COLO668 (cell line): ENCODE measurements at regions not wholly inside any gene's neighbourhood (a gene's known extent, or its start where the extent isn't known, plus 50 kb on each side); places are given as distances from the start of the nearest gene placed in this dataset.

Experiments
- DNase-seq: peaks from one replicate; lab custom pipeline; 2025; ENCODE audit not compliant: unreplicated experiment; lab: John Stamatoyannopoulos, UW

GRCh38 chr2:37858400-37858711 is 66.7 kb upstream of the RMDN2 start:
- DNase-seq = no peak

DNA sequence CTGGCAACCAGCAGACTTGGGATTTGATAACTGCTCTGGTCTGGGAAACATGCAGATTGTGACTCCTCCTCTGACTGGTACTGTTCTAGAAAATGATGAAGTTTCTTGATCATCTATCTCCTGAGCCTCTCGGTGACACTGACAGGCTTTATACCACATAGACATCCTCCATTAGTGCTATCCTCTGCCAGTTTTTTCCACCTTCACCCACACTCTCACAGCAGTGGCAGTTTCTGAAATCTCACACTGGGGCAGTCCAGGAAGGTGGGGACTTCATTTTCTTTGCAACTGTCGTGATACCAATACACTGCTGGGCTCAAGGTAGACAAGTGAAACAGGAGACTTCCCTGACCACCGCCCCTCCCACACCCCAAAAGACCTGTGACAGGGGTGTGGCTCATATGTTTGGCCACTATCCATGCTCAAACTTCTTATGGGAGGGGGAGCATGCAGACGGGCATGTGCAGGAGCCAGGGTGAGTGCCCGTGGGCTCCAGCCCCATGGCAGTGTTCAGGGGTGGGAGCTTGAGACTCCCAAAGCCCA is 66.3 kb upstream of the RMDN2 start:
- DNase-seq = no peak

DNA sequence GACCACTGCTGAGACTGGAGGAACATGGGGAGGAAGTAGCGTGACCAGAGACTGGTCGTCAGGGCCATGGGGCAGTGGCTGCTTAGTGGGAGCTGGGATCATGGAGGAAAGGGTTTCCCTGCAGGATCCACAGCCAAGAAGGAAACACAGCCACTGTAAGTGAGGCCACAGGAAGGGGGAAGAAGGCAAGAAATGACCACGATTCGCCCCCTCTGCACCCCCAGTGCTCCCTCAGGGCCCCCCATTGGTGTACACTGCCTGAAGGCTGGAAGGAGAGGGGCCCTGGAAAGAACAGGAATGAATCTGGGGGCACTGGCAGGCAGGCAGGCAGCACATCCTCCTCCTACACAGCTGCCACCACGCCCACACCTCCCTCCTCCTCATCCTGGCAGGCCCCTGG is 62.5 kb upstream of the RMDN2 start:
- no peak for DNase-seq

DNA sequence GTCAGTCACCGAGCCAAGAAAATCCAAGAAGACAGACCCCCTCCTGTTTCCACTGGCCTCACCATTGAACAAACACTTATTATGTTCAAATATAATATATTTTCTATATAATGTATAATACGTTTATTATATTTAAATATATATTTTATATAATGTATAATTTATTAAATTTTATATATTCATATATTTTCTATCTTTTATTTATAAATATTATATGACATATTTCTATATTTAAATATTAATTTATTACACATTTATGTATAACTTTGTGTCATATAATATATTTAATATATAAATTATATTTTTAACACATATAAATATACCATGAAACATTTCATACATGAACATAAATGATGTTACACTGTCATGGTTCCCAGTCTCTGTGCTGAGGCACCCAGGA is 60.9 kb upstream of the RMDN2 start:
- no peak for DNase-seq

- DNase-seq = no peak
These were observed 59.4 kb upstream of the RMDN2 start for GRCh38 chr2:37865640-37866039.

GRCh38 chr2:37866171-37866934 is 58.7 kb upstream of the RMDN2 start:
- no peak for DNase-seq

DNA sequence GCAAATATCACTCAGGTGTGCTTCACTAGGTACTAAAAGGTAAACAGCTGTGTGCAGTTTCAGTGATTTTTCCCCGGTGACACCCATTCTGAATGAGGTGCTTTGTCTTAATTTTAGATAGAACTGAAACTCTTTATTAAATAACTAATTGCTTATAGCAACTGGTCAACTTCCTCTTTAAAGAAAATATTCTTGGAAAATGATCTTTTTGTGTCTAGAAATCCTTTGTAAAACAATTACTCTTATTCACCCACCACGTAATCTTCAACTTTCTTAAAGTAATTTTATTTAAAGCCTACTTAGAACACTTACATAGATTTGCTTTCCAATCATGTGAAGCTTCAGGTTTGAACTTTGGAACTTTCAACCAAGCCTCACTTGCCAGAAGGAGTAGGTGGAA is 57.9 kb upstream of the RMDN2 start:
- DNase-seq = no peak

GRCh38 chr2:37868866-37869265 is 56.2 kb upstream of the RMDN2 start:
- DNase-seq = no peak

- DNase-seq = no peak
These were observed 55.8 kb upstream of the RMDN2 start for GRCh38 chr2:37869304-37869703.

- no peak for DNase-seq
These were observed 55.3 kb upstream of the RMDN2 start for GRCh38 chr2:37869771-37870170.

GRCh38 chr2:37870829-37871228 is 54.3 kb upstream of the RMDN2 start:
- no peak for DNase-seq

DNA sequence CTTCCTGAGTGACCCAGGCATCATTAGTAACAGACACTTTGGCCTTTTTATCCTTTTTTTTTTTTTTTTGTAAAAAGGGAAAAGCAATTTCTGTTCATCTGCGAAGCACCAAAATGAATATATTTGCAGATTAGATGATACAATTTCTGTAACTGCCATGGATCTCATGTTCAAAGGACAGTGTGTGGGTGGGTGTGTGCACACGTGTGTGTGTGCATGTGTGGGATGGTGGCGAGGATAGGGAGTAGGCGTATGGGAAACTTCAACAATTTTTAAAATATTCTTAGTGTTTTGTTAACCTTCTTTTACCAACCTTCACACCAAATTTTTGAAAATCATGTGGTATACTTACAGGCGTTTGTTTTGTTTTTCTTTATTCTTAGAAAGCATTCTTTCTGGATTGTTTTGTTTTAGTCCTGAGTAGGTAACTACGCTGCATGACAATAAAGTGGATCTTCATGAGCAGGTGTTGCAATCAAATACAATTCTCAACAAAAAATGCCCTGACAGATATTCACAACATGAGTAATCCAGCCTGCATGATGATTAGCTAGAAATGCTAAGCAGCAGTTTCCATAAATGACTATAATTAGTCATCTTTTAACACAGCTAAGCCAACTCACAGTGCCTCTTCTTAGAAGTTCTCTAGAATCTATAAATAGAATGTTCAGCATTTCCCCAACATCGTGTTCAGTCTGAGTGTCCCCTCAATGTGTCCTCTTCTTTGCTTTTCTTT is 53.5 kb upstream of the RMDN2 start:
- DNase-seq = no peak

GRCh38 chr2:37872192-37872750 is 52.8 kb upstream of the RMDN2 start:
- no peak for DNase-seq

- no peak for DNase-seq
These were observed 51.9 kb upstream of the RMDN2 start for GRCh38 chr2:37873229-37873628.

DNA sequence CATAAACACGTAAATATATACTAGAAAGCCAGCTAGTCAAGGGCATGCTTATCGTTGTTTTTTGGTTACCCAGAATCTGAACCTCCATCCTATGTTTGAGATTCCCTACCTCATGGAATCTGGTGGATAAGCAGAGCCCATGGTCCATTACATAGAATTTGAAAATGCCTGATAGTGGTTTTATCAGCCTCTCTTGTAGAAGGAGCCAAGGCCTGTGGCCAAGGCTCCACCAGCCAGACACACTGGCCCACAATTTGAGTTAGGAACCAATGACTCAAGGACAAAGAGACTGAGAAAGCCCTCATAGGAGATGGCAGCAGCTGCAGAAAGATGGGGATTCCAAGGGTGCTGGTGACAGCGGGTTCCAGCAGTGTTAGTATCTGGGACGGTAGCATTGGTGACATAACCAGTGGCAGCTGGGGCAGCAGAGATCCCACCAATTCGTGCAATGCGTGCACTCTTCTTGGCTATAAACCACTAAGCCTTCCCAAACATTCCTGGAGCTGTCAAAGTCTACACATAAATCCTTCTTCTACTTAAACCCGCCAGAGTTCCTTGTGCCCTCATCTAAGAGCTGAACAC is 51.2 kb upstream of the RMDN2 start:
- DNase-seq = no peak

GRCh38 chr2:37874470-37874869 is 50.6 kb upstream of the RMDN2 start:
- DNase-seq = no peak
